H9 (cell line): ENCODE measurements at regions not wholly inside any gene's neighbourhood (a gene's known extent, or its start where the extent isn't known, plus 50 kb on each side); places are given as distances from the start of the nearest gene placed in this dataset.

Experiments
- DNase-seq: peaks from one replicate; pipeline ENCODE4 v3.0.0-alpha.2; 2017
- H2AFZ ChIP-seq: one replicate; pipeline ENCODE4 v1.6.1; 2013; ENCODE audit warnings: mild to moderate bottlenecking, low read length, control low read depth, moderate library complexity
- H2AK5ac ChIP-seq: 2 replicates; pipeline ENCODE4 v1.6.1; 2013; ENCODE audit warnings: low read length, control low read depth, mixed read lengths; ENCODE audit not compliant: insufficient read length
- H2BK120ac ChIP-seq: one replicate; pipeline ENCODE4 v1.6.1; 2013; ENCODE audit warnings: low read depth, mild to moderate bottlenecking, low read length, control low read depth, inconsistent platforms; ENCODE audit not compliant: poor library complexity, severe bottlenecking
- H2BK12ac ChIP-seq: 2 replicates; pipeline ENCODE4 v1.6.1; 2013; ENCODE audit warnings: low read length, control low read depth, mixed read lengths, low read depth; ENCODE audit not compliant: insufficient read length
- H2BK15ac ChIP-seq: 2 replicates; pipeline ENCODE4 v1.6.1; 2013; ENCODE audit warnings: low read depth, low read length, control low read depth
- H2BK20ac ChIP-seq: one replicate; pipeline ENCODE4 v1.6.1; 2013; ENCODE audit warnings: low read depth, mild to moderate bottlenecking, low read length, control low read depth, inconsistent platforms; ENCODE audit not compliant: poor library complexity, severe bottlenecking
- H2BK5ac ChIP-seq: 2 replicates; pipeline ENCODE4 v1.6.1; 2013; ENCODE audit warnings: low read length, control low read depth, mixed read lengths; ENCODE audit not compliant: insufficient read length
- H3K14ac ChIP-seq: 2 replicates; pipeline ENCODE4 v1.6.1; 2013; ENCODE audit warnings: low read length, control low read depth; ENCODE audit not compliant: insufficient read depth
- H3K18ac ChIP-seq: 2 replicates; pipeline ENCODE4 v1.6.1; 2013; ENCODE audit warnings: low read depth, mild to moderate bottlenecking, mixed read lengths, low read length, control low read depth; ENCODE audit not compliant: insufficient read length
- H3K23ac ChIP-seq: 2 replicates; pipeline ENCODE4 v1.6.1; 2013; ENCODE audit warnings: low read length, control low read depth, mixed read lengths, low read depth; ENCODE audit not compliant: insufficient read length
- H3K23me2 ChIP-seq: 2 replicates; pipeline ENCODE4 v1.6.1; 2013; ENCODE audit warnings: low read depth, mild to moderate bottlenecking, mixed read lengths, low read length, control low read depth; ENCODE audit not compliant: insufficient read length, poor library complexity, severe bottlenecking
- H3K27ac ChIP-seq: 2 replicates; pipeline ENCODE4 v1.5.1; 2013; ENCODE audit warnings: low read length, control low read depth, mixed read lengths, low read depth; ENCODE audit not compliant: insufficient read length
- H3K27me3 ChIP-seq: 2 replicates; pipeline ENCODE4 v1.6.1; 2013; ENCODE audit warnings: low read length, control low read depth, inconsistent platforms; ENCODE audit not compliant: insufficient read depth
- H3K4ac ChIP-seq: 2 replicates; pipeline ENCODE4 v1.6.1; 2013; ENCODE audit warnings: low read depth, mild to moderate bottlenecking, control low read depth, inconsistent platforms, low read length, moderate library complexity
- H3K4me1 ChIP-seq: 2 replicates; pipeline ENCODE4 v1.6.1; 2013; ENCODE audit warnings: low read length, control low read depth, inconsistent platforms; ENCODE audit not compliant: insufficient read depth
- H3K4me2 ChIP-seq: 2 replicates; pipeline ENCODE4 v1.6.1; 2013; ENCODE audit warnings: low read length, control low read depth, mixed read lengths; ENCODE audit not compliant: insufficient read length, insufficient read depth
- H3K56ac ChIP-seq: 2 replicates; pipeline ENCODE4 v1.6.1; 2013; ENCODE audit warnings: low read depth, mild to moderate bottlenecking, mixed read lengths, low read length, control low read depth; ENCODE audit not compliant: insufficient read length
- H3K79me1 ChIP-seq: 2 replicates; pipeline ENCODE4 v1.6.1; 2013; ENCODE audit warnings: low read depth, mild to moderate bottlenecking, moderate library complexity, low read length, control low read depth, inconsistent platforms; ENCODE audit not compliant: insufficient read depth, poor library complexity, severe bottlenecking
- H3K79me2 ChIP-seq: 2 replicates; pipeline ENCODE4 v1.6.1; 2013; ENCODE audit warnings: low read length, control low read depth, inconsistent platforms; ENCODE audit not compliant: insufficient read depth
- H3K9ac ChIP-seq: 2 replicates; pipeline ENCODE4 v1.6.1; 2013; ENCODE audit warnings: low read length, control low read depth, mixed read lengths; ENCODE audit not compliant: insufficient read length; ENCODE audit errors: extremely low read depth
- H3K9me3 ChIP-seq: one replicate; pipeline ENCODE4 v1.6.1; 2013; ENCODE audit warnings: low read depth, low read length, inconsistent platforms; ENCODE audit not compliant: control insufficient read depth
- H3T11ph ChIP-seq: one replicate; pipeline ENCODE4 v1.6.1; 2013; ENCODE audit warnings: mild to moderate bottlenecking, low read length, control low read depth, inconsistent platforms
- H4K20me1 ChIP-seq: one replicate; pipeline ENCODE4 v1.6.1; 2013; ENCODE audit not compliant: control insufficient read depth, insufficient read length, insufficient read depth
- H4K5ac ChIP-seq: 2 replicates; pipeline ENCODE4 v1.6.1; 2013; ENCODE audit warnings: low read depth, mild to moderate bottlenecking, mixed read lengths, low read length, control low read depth; ENCODE audit not compliant: insufficient read length
- H4K8ac ChIP-seq: replicated peaks from 2 replicates; pipeline ENCODE4 v1.6.1; 2013; ENCODE audit warnings: low read length, control low read depth, mixed read lengths, low read depth; ENCODE audit not compliant: insufficient read length
- H4K91ac ChIP-seq: 2 replicates; pipeline ENCODE4 v1.6.1; 2013; ENCODE audit warnings: low read depth, mild to moderate bottlenecking, moderate library complexity, mixed read lengths, low read length, control low read depth; ENCODE audit not compliant: insufficient read length
- H3K27ac Mint-ChIP-seq, 3 experiments: 2 replicates in 2 of 3; 3 replicates in 1 of 3; pipeline ENCODE4 v1.8.0; 2020 to 2021; ENCODE audit warnings: mixed read lengths in 3 of 3, mild to moderate bottlenecking in 1 of 3, moderate library complexity in 1 of 3
- H3K27me3 Mint-ChIP-seq: 2 replicates; pipeline ENCODE4 v1.8.0; 2021; ENCODE audit warnings: low read depth, mild to moderate bottlenecking, moderate library complexity, mixed read lengths
- H3K36me3 Mint-ChIP-seq, 3 experiments: 2 replicates in 2 of 3; 3 replicates in 1 of 3; pipeline ENCODE4 v1.8.0; 2020 to 2021; ENCODE audit warnings: low read depth in 3 of 3, mixed read lengths in 3 of 3; ENCODE audit not compliant: insufficient read depth in 1 of 3
- H3K4me1 Mint-ChIP-seq, 2 experiments: 2 replicates each; pipeline ENCODE4 v1.8.0; 2020; ENCODE audit warnings: mixed read lengths in 2 of 2
- H3K4me3 Mint-ChIP-seq, 2 experiments: 2 replicates in 1 of 2; 3 replicates in 1 of 2; pipeline ENCODE4 v1.8.0; 2020 to 2021; ENCODE audit warnings: mild to moderate bottlenecking in 2 of 2, mixed read lengths in 2 of 2, moderate library complexity in 1 of 2
- H3K9me3 Mint-ChIP-seq, 2 experiments: 2 replicates in 1 of 2; 3 replicates in 1 of 2; pipeline ENCODE4 v1.8.0; 2020; ENCODE audit warnings: mild to moderate bottlenecking in 2 of 2, mixed read lengths in 2 of 2, moderate library complexity in 1 of 2
- CTCF ChIP-seq: fragments of 200-600 bp; sonication (generic); conservative IDR thresholded peaks from 3 replicates; pipeline ENCODE4 v1.8.0; 2021; ENCODE audit warnings: antibody characterized with exemption, mild to moderate bottlenecking
- WGBS: extraction: QIAGEN DNeasy Blood & Tissue Kit; methylation state at CpG from one replicate; pipeline ENCODE4 v1.1.7; 2013; ENCODE audit warnings: missing lambda C conversion rate, low lambda C conversion rate, mixed read lengths; ENCODE audit not compliant: insufficient read length; ENCODE audit errors: extremely low coverage; 5-methylcytosine and 5-hydroxymethylcytosine counted together

- H3K4me2 ChIP-seq: no peak overlapping the region
- no peaks in the 10 kb centered on the region for H3K23me2 ChIP-seq
- no peak overlapping the region for H2BK15ac ChIP-seq
- H2BK120ac ChIP-seq: no peak overlapping the region
- no peak overlapping the region for H2AK5ac ChIP-seq
- H4K5ac ChIP-seq: no peak overlapping the region
- Mint-ChIP-seq H3K27me3 (peaks cover 7% of the 10 kb centered on the region), H3K4me1 (peaks cover 11 to 13% of the 10 kb centered on the region in 2 experiments), H3K27ac (no peak overlapping the region), H3K9me3 (peaks cover 9 to 13% of the 10 kb centered on the region in 2 experiments), H3K36me3 (peaks cover 3 to 5% (median 3%) of the 10 kb centered on the region in 3 experiments; a peak in 6 of 7 replicates), H3K4me3 (no peak overlapping the region)
- no peak overlapping the region for H3K18ac ChIP-seq
- no peak overlapping the region for H3K9ac ChIP-seq
- H3K27ac ChIP-seq: no peak overlapping the region
- no peak for TF ChIP-seq CTCF
- H4K8ac ChIP-seq: no peak overlapping the region
- no peak for DNase-seq
- no peak overlapping the region for H3K56ac ChIP-seq
- no peak overlapping the region for H2AFZ ChIP-seq
- no peak overlapping the region for H4K91ac ChIP-seq
- no CpG with 5 or more reads among the region's 8 CpGs for WGBS
- H3K79me1 ChIP-seq: no peaks in the 10 kb centered on the region
- H3K14ac ChIP-seq: no peak overlapping the region; the same call in 1 of the 2 replicates
- H2BK12ac ChIP-seq: no peak overlapping the region
- H3T11ph ChIP-seq: no peak overlapping the region
- no peaks in the 10 kb centered on the region for H4K20me1 ChIP-seq
- H2BK5ac ChIP-seq: no peak overlapping the region
- H3K23ac ChIP-seq: no peak overlapping the region
- no peak overlapping the region for H3K4ac ChIP-seq
- no peaks in the 10 kb centered on the region for H3K9me3 ChIP-seq
- H3K4me1 ChIP-seq: peaks cover 3% of the 10 kb centered on the region; the same call in 1 of the 2 replicates
- H3K27me3 ChIP-seq: no peaks in the 10 kb centered on the region
- H3K79me2 ChIP-seq: no peaks in the 10 kb centered on the region; the same call in 1 of the 2 replicates
- no peak overlapping the region for H2BK20ac ChIP-seq
These were observed 313.0 kb upstream of the AJAP1 start for GRCh38 chr1:4341421-4341820.
